ENCODE measurements at regions not wholly inside any gene's neighbourhood (a gene's known extent, or its start where the extent isn't known, plus 50 kb on each side); places are given as distances from the start of the nearest gene placed in this dataset.
"Not testable (repeated sequence)": the region's sequence is repeated elsewhere in the genome, so short reads cannot be mapped to it uniquely, and the experiment has no call there.

DNA sequence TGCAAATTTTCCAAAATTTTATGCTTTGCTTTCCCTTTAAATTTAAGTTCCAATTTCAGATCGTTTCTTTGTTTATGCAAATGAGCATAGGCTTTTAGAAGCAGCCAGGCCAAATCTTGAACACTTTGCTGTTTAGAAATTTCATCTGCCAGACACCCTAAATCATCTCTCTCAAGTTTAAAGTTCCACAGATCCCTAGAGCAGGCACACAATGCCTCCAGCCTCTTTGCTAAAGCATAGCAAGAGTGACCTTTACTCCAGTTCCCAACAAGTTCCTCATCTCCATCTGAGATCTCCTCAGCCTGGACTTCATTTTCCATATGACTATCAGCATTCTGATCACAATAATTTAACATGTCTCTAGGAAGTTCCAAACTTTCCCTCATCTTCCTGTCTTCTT lies 254.5 kb downstream of the DLL1 start:
- H3K27me3 ChIP-seq (ENCODE audit: control insufficient read depth in 2 of 2, insufficient read depth in 2 of 2, low read length in 2 of 2); intact Hi-C loops (cut with micrococcal nuclease); H3K27ac ChIP-seq (ENCODE audit: low read depth, low read length); ATAC-seq; H3K27me3 Mint-ChIP-seq; H3K4me1 ChIP-seq (ENCODE audit: control insufficient read depth in 2 of 2, insufficient read depth in 2 of 2, low read length in 2 of 2); H3K4me3 ChIP-seq (ENCODE audit: low read length); H3K4me3 Mint-ChIP-seq; H3K36me3 ChIP-seq (ENCODE audit: control insufficient read depth in 2 of 3, insufficient read depth in 3 of 3, low read length in 3 of 3); H3K27ac Mint-ChIP-seq; CTCF ChIA-PET; H3K9me3 ChIP-seq (ENCODE audit: control insufficient read depth in 2 of 3, low read length in 3 of 3); DNase-seq; H3K4me1 Mint-ChIP-seq: not testable (repeated sequence)
- H3K9me3 Mint-ChIP-seq = peaks cover 3 to 39% (median 17%) of the 10 kb centered on the region in 11 donors
- H3K36me3 Mint-ChIP-seq = peaks cover 0 to 19% (median 13%) of the 10 kb centered on the region in 5 donors
- POLR2A ChIA-PET = interaction anchor here (0.6 kb wide), 1 partner anchor 232 kb away, joined by 3 read pairs; no protein-coding TSS in a partner anchor

DNA sequence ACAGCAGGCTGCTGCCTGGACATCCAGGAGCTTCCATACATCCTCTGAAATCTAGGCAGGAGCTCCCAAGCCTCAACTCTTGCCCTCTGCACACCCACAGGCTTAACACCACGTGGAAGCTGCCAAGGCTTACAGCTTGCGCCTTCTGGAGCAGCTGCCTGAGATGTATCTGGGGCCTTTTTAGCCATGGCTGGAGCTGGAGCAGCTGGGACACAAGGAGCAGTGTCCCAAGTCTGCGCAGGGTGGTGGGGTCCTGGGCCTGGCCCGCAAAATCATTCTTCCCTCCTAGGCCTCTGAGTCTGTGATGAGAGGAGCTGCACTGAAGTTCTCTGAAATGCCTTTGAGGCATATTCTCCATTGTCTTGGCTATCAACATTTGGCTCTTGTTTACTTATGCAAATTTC lies 255.0 kb downstream of the DLL1 start:
- Mint-ChIP-seq H3K27me3 (peaks cover 0 to 4% (median 0%) of the 10 kb centered on the region in 5 donors), H3K4me1 (peaks cover 0 to 1% (median 0%) of the 10 kb centered on the region in 7 donors), H3K4me3 (no peak overlapping the region), H3K36me3 (peaks cover 0 to 19% (median 13%) of the 10 kb centered on the region in 5 donors), H3K9me3 (peaks cover 3 to 39% (median 17%) of the 10 kb centered on the region in 11 donors), H3K27ac (no peak overlapping the region)
- CTCF ChIA-PET = no interaction called here
- Histone ChIP-seq H3K4me3 (ENCODE audit: low read length) (no peak overlapping the region), H3K4me1 (ENCODE audit: control insufficient read depth in 2 of 2, insufficient read depth in 2 of 2, low read length in 2 of 2) (no peaks in the 10 kb centered on the region), H3K27me3 (ENCODE audit: control insufficient read depth in 2 of 2, insufficient read depth in 2 of 2, low read length in 2 of 2) (no peaks in the 10 kb centered on the region), H3K27ac (ENCODE audit: low read depth, low read length) (no peak overlapping the region), H3K9me3 (ENCODE audit: control insufficient read depth in 2 of 3, low read length in 3 of 3) (peaks cover 0 to 5% (median 0%) of the 10 kb centered on the region in 3 experiments), H3K36me3 (ENCODE audit: control insufficient read depth in 2 of 3, insufficient read depth in 3 of 3, low read length in 3 of 3) (no peaks in the 10 kb centered on the region)
- ATAC-seq = no peak
- POLR2A ChIA-PET = interaction anchor here (0.6 kb wide), 1 partner anchor 232 kb away, joined by 3 read pairs; no protein-coding TSS in a partner anchor
- intact Hi-C loops (cut with micrococcal nuclease) = no loop called here
- no peak for DNase-seq

DNA sequence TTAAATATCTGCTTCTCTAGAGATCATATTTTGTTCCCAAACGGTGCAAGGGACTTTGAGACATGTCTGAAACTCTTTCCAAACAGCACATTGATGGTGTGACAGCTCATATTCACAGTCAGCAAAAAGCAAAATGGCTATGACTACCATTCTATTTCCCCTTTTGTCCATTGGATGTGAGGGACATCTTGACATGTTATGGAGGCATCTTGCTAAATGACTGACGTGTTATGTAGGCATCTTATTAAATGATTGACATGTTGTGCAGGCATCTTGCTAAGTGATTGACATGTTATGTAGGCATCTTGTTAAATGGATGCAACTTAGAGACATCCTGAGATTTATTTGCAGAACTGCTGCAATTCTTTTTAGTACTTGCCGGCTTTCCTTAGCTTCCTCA lies 255.8 kb downstream of the DLL1 start:
- POLR2A ChIA-PET = no interaction called here
- no peak for DNase-seq
- CTCF ChIA-PET = no interaction called here

DNA sequence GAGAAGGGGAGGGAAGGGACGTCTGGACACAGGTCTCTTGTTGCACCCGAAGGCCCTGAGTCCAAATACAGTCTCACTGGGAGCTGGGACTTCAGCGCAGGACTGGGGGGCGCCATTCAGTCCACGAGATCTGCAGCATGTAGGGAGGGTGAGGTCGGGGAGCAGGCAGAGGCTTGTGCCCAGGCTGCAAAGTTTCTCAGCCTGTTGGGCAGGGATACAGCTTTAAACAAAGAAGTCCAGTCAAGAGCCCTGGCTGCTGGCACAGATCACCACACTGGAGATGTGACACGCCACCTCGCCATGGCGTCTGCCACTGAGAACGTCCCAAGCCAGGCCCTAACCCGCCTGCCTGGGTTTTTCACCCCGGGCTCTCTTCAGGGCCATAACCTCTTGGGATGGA lies 256.6 kb downstream of the DLL1 start:
- POLR2A ChIA-PET = no interaction called here
- peaks cover 0 to 1% (median 0%) of the 10 kb centered on the region in 7 donors for H3K4me1 Mint-ChIP-seq
- H3K4me3 Mint-ChIP-seq = no peak overlapping the region
- H3K4me3 ChIP-seq (ENCODE audit: low read length) = no peak overlapping the region
- DNase-seq (peak in 1 of 9 donors; percentile 7), ATAC-seq (no peak)
- CTCF ChIA-PET = no interaction called here
- no peak overlapping the region for H3K27ac Mint-ChIP-seq
- H3K9me3 ChIP-seq (ENCODE audit: control insufficient read depth in 2 of 3, low read length in 3 of 3) = peaks cover 0 to 5% (median 0%) of the 10 kb centered on the region in 3 experiments
- H3K9me3 Mint-ChIP-seq = peaks cover 3 to 39% (median 17%) of the 10 kb centered on the region in 11 donors
- H3K27me3 ChIP-seq (ENCODE audit: control insufficient read depth in 2 of 2, insufficient read depth in 2 of 2, low read length in 2 of 2) = no peaks in the 10 kb centered on the region
- peaks cover 0 to 19% (median 13%) of the 10 kb centered on the region in 5 donors for H3K36me3 Mint-ChIP-seq
- no peak overlapping the region for H3K27ac ChIP-seq (ENCODE audit: low read depth, low read length)
- peaks cover 0 to 4% (median 0%) of the 10 kb centered on the region in 5 donors for H3K27me3 Mint-ChIP-seq
- H3K4me1 ChIP-seq (ENCODE audit: control insufficient read depth in 2 of 2, insufficient read depth in 2 of 2, low read length in 2 of 2) = no peaks in the 10 kb centered on the region
- H3K36me3 ChIP-seq (ENCODE audit: control insufficient read depth in 2 of 3, insufficient read depth in 3 of 3, low read length in 3 of 3) = no peaks in the 10 kb centered on the region
- intact Hi-C loops (cut with micrococcal nuclease) = no loop called here

More for the DNA sequence above, 255.8 kb downstream of the DLL1 start:
- Mint-ChIP-seq H3K4me1 (peaks cover 0 to 1% (median 0%) of the 10 kb centered on the region in 7 donors), H3K9me3 (peaks cover 3 to 39% (median 17%) of the 10 kb centered on the region in 11 donors), H3K27ac (no peak overlapping the region), H3K4me3 (no peak overlapping the region), H3K36me3 (peaks cover 0 to 19% (median 13%) of the 10 kb centered on the region in 5 donors), H3K27me3 (peaks cover 0 to 4% (median 0%) of the 10 kb centered on the region in 5 donors)
- no peak for ATAC-seq
- Histone ChIP-seq H3K36me3 (ENCODE audit: control insufficient read depth in 2 of 3, insufficient read depth in 3 of 3, low read length in 3 of 3) (no peaks in the 10 kb centered on the region), H3K9me3 (ENCODE audit: control insufficient read depth in 2 of 3, low read length in 3 of 3) (peaks cover 0 to 5% (median 0%) of the 10 kb centered on the region in 3 experiments), H3K4me3 (ENCODE audit: low read length) (no peak overlapping the region), H3K4me1 (ENCODE audit: control insufficient read depth in 2 of 2, insufficient read depth in 2 of 2, low read length in 2 of 2) (no peaks in the 10 kb centered on the region), H3K27ac (ENCODE audit: low read depth, low read length) (no peak overlapping the region), H3K27me3 (ENCODE audit: control insufficient read depth in 2 of 2, insufficient read depth in 2 of 2, low read length in 2 of 2) (no peaks in the 10 kb centered on the region)
- intact Hi-C loops (cut with micrococcal nuclease) = no loop called here

DNA sequence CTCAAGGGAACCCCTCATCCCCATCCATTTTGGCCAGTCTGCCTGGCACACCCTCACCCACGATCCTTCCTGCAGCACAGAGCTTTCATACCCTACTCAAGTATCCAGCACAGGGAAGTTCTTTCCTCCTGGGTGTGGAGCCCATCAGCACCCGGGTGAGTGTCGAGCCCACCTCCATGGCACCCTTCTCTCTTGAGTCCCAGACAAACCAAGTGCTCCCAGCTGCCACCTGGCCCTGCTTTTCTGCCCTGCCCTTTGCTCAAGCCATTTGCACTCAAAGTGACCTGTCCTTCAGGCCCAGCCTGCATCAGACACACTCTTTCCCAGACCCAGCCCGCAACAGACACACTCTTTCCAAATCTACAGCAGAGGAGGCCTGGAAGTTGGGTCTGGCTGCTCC lies 257.2 kb downstream of the DLL1 start:
- no peak overlapping the region for H3K4me3 Mint-ChIP-seq
- Histone ChIP-seq H3K27me3 (ENCODE audit: control insufficient read depth in 2 of 2, insufficient read depth in 2 of 2, low read length in 2 of 2) (no peaks in the 10 kb centered on the region), H3K4me1 (ENCODE audit: control insufficient read depth in 2 of 2, insufficient read depth in 2 of 2, low read length in 2 of 2) (no peaks in the 10 kb centered on the region), H3K27ac (ENCODE audit: low read depth, low read length) (no peak overlapping the region), H3K36me3 (ENCODE audit: control insufficient read depth in 2 of 3, insufficient read depth in 3 of 3, low read length in 3 of 3) (no peaks in the 10 kb centered on the region), H3K9me3 (ENCODE audit: control insufficient read depth in 2 of 3, low read length in 3 of 3) (peaks cover 0 to 5% (median 0%) of the 10 kb centered on the region in 3 experiments), H3K4me3 (ENCODE audit: low read length) (no peak overlapping the region)
- intact Hi-C loops (cut with micrococcal nuclease) = no loop called here
- ATAC-seq (no peak), DNase-seq (peak in 1 of 9 donors; percentile 4)
- H3K4me1 Mint-ChIP-seq = peaks cover 0 to 1% (median 0%) of the 10 kb centered on the region in 7 donors
- peak overlapping the region in 2 of 9 donors; percentile 44 to 62 for H3K27ac Mint-ChIP-seq
- ChIA-PET POLR2A (no interaction called here), CTCF (no interaction called here)
- peaks cover 0 to 19% (median 13%) of the 10 kb centered on the region in 5 donors for H3K36me3 Mint-ChIP-seq
- H3K27me3 Mint-ChIP-seq = peaks cover 0 to 4% (median 0%) of the 10 kb centered on the region in 5 donors
- peaks cover 3 to 39% (median 17%) of the 10 kb centered on the region in 11 donors for H3K9me3 Mint-ChIP-seq

DNA sequence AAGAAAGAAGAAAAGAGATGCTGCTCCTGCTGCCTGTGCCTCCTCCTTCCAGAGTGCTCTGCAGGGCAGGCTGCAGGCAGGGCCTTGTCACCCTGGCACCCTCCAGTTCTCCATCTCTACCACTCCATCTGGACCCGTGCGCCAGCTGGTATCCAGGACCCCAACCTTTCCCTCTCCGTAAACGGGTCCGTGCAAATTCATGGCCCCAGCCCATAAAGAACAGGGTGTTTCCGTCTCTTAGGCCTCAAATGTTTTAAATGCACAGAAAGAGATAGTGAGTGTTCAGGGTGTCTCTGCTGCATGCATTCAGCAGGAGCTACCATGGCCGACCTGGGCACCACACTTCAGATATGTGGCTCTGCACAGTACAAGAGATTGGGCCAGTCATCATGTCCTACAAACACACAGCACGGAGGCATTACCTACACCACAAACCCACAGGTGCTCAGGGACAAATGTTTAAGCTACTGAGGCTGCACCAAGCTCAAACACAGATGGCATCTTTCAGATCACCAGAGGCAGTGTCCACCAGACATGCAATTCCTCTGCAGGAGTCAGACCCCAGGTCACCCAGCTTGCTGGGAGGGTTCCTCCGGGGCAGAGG lies 258.1 kb downstream of the DLL1 start:
- ATAC-seq (no peak), DNase-seq (peak in 1 of 9 donors; percentile 8)
- H3K9me3 Mint-ChIP-seq = peaks cover 3 to 39% (median 18%) of the 10 kb centered on the region in 11 donors
- H3K27ac Mint-ChIP-seq = peak overlapping the region in 1 of 9 donors; percentile 44
- ChIA-PET CTCF (no interaction called here), POLR2A (no interaction called here)
- peaks cover 0 to 4% (median 0%) of the 10 kb centered on the region in 5 donors for H3K27me3 Mint-ChIP-seq
- Histone ChIP-seq H3K27ac (ENCODE audit: low read depth, low read length) (no peak overlapping the region), H3K4me1 (ENCODE audit: control insufficient read depth in 2 of 2, insufficient read depth in 2 of 2, low read length in 2 of 2) (no peaks in the 10 kb centered on the region), H3K9me3 (ENCODE audit: control insufficient read depth in 2 of 3, low read length in 3 of 3) (peaks cover 0 to 5% (median 0%) of the 10 kb centered on the region in 3 experiments), H3K27me3 (ENCODE audit: control insufficient read depth in 2 of 2, insufficient read depth in 2 of 2, low read length in 2 of 2) (no peaks in the 10 kb centered on the region), H3K4me3 (ENCODE audit: low read length) (no peak overlapping the region), H3K36me3 (ENCODE audit: control insufficient read depth in 2 of 3, insufficient read depth in 3 of 3, low read length in 3 of 3) (no peaks in the 10 kb centered on the region)
- intact Hi-C loops (cut with micrococcal nuclease) = no loop called here
- H3K4me1 Mint-ChIP-seq = peaks cover 0 to 8% (median 0%) of the 10 kb centered on the region in 7 donors
- peaks cover 0 to 19% (median 13%) of the 10 kb centered on the region in 5 donors for H3K36me3 Mint-ChIP-seq
- no peak overlapping the region for H3K4me3 Mint-ChIP-seq

DNA sequence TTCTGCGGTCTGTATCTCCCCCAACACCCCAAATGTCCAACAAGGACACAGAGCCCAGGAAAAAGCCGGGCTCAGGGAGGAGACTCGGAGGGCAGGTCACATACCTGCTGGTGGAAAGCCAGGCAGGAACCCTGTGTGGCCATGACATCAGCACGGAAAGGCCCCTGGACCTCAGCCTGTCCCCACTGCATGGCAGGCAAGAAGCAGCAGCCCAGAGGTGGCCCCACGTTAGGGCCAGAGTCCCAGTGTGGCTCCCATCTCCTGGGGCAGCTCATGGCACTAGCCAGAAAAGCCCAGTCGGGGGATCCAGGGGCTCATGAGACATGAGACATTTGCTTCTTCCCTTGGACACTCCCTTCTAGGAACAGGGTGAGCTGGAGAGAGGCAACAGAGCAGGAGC lies 258.7 kb downstream of the DLL1 start:
- intact Hi-C loops (cut with micrococcal nuclease) = no loop called here
- Histone ChIP-seq H3K27me3 (ENCODE audit: control insufficient read depth in 2 of 2, insufficient read depth in 2 of 2, low read length in 2 of 2) (no peaks in the 10 kb centered on the region), H3K36me3 (ENCODE audit: control insufficient read depth in 2 of 3, insufficient read depth in 3 of 3, low read length in 3 of 3) (no peaks in the 10 kb centered on the region), H3K27ac (ENCODE audit: low read depth, low read length) (no peak overlapping the region), H3K4me1 (ENCODE audit: control insufficient read depth in 2 of 2, insufficient read depth in 2 of 2, low read length in 2 of 2) (no peaks in the 10 kb centered on the region), H3K4me3 (ENCODE audit: low read length) (no peak overlapping the region), H3K9me3 (ENCODE audit: control insufficient read depth in 2 of 3, low read length in 3 of 3) (peaks cover 0 to 5% (median 0%) of the 10 kb centered on the region in 3 experiments)
- H3K9me3 Mint-ChIP-seq = peaks cover 3 to 39% (median 15%) of the 10 kb centered on the region in 11 donors
- ChIA-PET CTCF (no interaction called here), POLR2A (no interaction called here)
- DNase-seq = peak in 1 of 9 donors; percentile 7
- H3K27ac Mint-ChIP-seq = no peak overlapping the region
- peaks cover 0 to 10% (median 0%) of the 10 kb centered on the region in 7 donors for H3K4me1 Mint-ChIP-seq
- H3K27me3 Mint-ChIP-seq = peaks cover 0 to 4% (median 0%) of the 10 kb centered on the region in 5 donors
- peak; percentile 12 for ATAC-seq
- H3K36me3 Mint-ChIP-seq = peaks cover 0 to 19% (median 13%) of the 10 kb centered on the region in 5 donors
- no peak overlapping the region for H3K4me3 Mint-ChIP-seq

All from naive thymus-derived CD4-positive, alpha-beta T cell (primary cell).